Breast epithelium (tissue), 4 donors: ENCODE measurements at regions not wholly inside any gene's neighbourhood (a gene's known extent, or its start where the extent isn't known, plus 50 kb on each side); places are given as distances from the start of the nearest gene placed in this dataset.

Experiments
- DNase-seq, 2 donors: peaks; one replicate each; pipeline ENCODE4 v3.0.0-alpha.2; 2019; ENCODE audit warnings: low spot score in 2 of 2
- H3K27ac ChIP-seq, 2 donors: fragments of 200-600 bp; sonication (generic) in 1 of 2; one replicate each; pipeline ENCODE4 v1.5.1; 2016 to 2019; ENCODE audit warnings: mild to moderate bottlenecking in 1 of 2
- H3K27me3 ChIP-seq, 2 donors: fragments of 200-600 bp; sonication (generic) in 1 of 2; one replicate each; pipeline versions ENCODE4 v1.5.1 to v1.6.0; 2017 to 2019; ENCODE audit warnings: control low read depth in 1 of 2, mild to moderate bottlenecking in 1 of 2
- H3K36me3 ChIP-seq: fragments of 200-600 bp; one replicate; pipeline ENCODE4 v1.5.1; 2019
- H3K4me1 ChIP-seq, 2 donors: fragments of 200-600 bp; sonication (generic); one replicate each; pipeline ENCODE4 v1.5.1; 2016 to 2019; ENCODE audit warnings: control low read depth in 1 of 2
- H3K4me3 ChIP-seq, 3 donors: fragments of 200-600 bp; sonication (generic); 1 replicate in 2 of 3; 2 replicates in 1 of 3; pipeline ENCODE4 v1.5.1; 2016 to 2019; ENCODE audit warnings: mild to moderate bottlenecking in 3 of 3, moderate library complexity in 2 of 3
- H3K9me3 ChIP-seq, 2 donors: fragments of 200-600 bp; sonication (generic) in 1 of 2; one replicate each; pipeline ENCODE4 v1.5.1; 2016 to 2019; ENCODE audit warnings: control low read depth in 1 of 2
- POLR2A ChIP-seq: fragments of 450-650 bp; IDR thresholded peaks from one replicate; pipeline ENCODE4 v1.6.1; 2016; ENCODE audit warnings: antibody characterized with exemption, mild to moderate bottlenecking, moderate library complexity
- POLR2AphosphoS5 ChIP-seq, 3 donors: sonication (generic); formaldehyde crosslinking; IDR thresholded peaks; one replicate each; pipeline ENCODE4 v1.6.1; 2017; ENCODE audit warnings: antibody characterized with exemption in 3 of 3
- intact Hi-C: fragments of 100-400 bp; cut with DNase I; formaldehyde crosslinking; loops from one replicate; pipeline ENCODE4 v1.15.1; 2023; ENCODE audit warnings: low total_unique reads
- TF ChIP-seq, protein P1 (sequence below), 3 donors: fragments of 450-650 bp; IDR thresholded peaks; one replicate each; pipeline ENCODE4 v1.5.1; 2016 to 2017; ENCODE audit warnings: antibody characterized with exemption in 3 of 3, mild to moderate bottlenecking in 3 of 3, moderate library complexity in 3 of 3

GRCh38 chr4:151822331-151822730 lies 61.5 kb upstream of the GATB start:
- Histone ChIP-seq H3K27me3 (no peaks in the 10 kb centered on the region), H3K9me3 (peaks cover 0 to 10% of the 10 kb centered on the region in 2 donors), H3K4me3 (no peak overlapping the region), H3K36me3 (no peaks in the 10 kb centered on the region), H3K27ac (no peak overlapping the region), H3K4me1 (no peaks in the 10 kb centered on the region)
- DNase-seq = no peak
- TF ChIP-seq POLR2AphosphoS5 (IDR thresholded peaks at IDR 0.05) (no peak), POLR2A (no peak)
- TF ChIP-seq, protein P1, sequence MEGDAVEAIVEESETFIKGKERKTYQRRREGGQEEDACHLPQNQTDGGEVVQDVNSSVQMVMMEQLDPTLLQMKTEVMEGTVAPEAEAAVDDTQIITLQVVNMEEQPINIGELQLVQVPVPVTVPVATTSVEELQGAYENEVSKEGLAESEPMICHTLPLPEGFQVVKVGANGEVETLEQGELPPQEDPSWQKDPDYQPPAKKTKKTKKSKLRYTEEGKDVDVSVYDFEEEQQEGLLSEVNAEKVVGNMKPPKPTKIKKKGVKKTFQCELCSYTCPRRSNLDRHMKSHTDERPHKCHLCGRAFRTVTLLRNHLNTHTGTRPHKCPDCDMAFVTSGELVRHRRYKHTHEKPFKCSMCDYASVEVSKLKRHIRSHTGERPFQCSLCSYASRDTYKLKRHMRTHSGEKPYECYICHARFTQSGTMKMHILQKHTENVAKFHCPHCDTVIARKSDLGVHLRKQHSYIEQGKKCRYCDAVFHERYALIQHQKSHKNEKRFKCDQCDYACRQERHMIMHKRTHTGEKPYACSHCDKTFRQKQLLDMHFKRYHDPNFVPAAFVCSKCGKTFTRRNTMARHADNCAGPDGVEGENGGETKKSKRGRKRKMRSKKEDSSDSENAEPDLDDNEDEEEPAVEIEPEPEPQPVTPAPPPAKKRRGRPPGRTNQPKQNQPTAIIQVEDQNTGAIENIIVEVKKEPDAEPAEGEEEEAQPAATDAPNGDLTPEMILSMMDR (IDR thresholded peaks at IDR 0.05) = no peak
- intact Hi-C loops = no loop called here

DNA sequence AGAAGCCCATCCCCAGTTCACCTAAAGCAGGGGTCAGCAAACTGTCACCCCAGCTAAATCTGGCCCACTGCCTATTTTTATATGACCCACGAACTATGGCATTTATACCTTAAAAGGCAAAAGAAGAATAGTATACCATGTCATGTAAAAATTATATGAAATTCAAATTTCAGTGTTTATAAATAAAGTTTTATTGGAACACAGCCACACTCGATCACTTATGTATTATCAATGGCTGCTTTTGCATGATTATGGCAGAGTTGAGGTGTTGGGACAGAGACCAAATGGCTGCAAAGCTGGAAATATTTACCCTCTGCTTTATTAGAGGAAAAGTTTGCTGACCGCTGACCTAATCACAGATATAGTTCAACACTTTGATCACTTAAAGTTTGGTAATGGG lies 59.2 kb upstream of the GATB start:
- H3K9me3 ChIP-seq = no peaks in the 10 kb centered on the region
- H3K27me3 ChIP-seq = no peaks in the 10 kb centered on the region
- H3K4me3 ChIP-seq = no peak overlapping the region
- H3K36me3 ChIP-seq = no peaks in the 10 kb centered on the region
- H3K27ac ChIP-seq = no peak overlapping the region
- TF ChIP-seq POLR2A (no peak), POLR2AphosphoS5 (IDR thresholded peaks at IDR 0.05) (no peak)
- TF ChIP-seq, protein P1 (IDR thresholded peaks at IDR 0.05) = no peak
- intact Hi-C loops = no loop called here
- no peaks in the 10 kb centered on the region for H3K4me1 ChIP-seq
- DNase-seq = no peak

- H3K9me3 ChIP-seq = no peaks in the 10 kb centered on the region
- no peaks in the 10 kb centered on the region for H3K4me1 ChIP-seq
- H3K4me3 ChIP-seq = no peak overlapping the region
- H3K27me3 ChIP-seq = no peaks in the 10 kb centered on the region
- no peaks in the 10 kb centered on the region for H3K36me3 ChIP-seq
- no peak for DNase-seq
- no peak overlapping the region for H3K27ac ChIP-seq
- TF ChIP-seq POLR2AphosphoS5 (IDR thresholded peaks at IDR 0.05) = no peak
- TF ChIP-seq, protein P1 (IDR thresholded peaks at IDR 0.05) = no peak
- intact Hi-C loops = no loop called here
Observed at GRCh38 chr4:151811403-151811802, 50.6 kb upstream of the GATB start.
